Choroid plexus epithelial cell (primary cell): ENCODE measurements at regions not wholly inside any gene's neighbourhood (a gene's known extent, or its start where the extent isn't known, plus 50 kb on each side); places are given as distances from the start of the nearest gene placed in this dataset.
A peak's percentile ranks its signal among the peaks of the same experiment; 100 is the strongest.

Experiments used
- DNase-seq: peaks from one replicate; pipeline ENCODE4 v3.0.0-alpha.2; 2010; ENCODE audit warnings: low read depth
- H3K4me3 ChIP-seq: 2 replicates; pipeline ENCODE4 v1.5.1; 2011; ENCODE audit warnings: low read depth, mild to moderate bottlenecking, control low read depth, low read length, moderate library complexity
- TF ChIP-seq, protein P1 (sequence below): conservative IDR thresholded peaks from 2 replicates; pipeline ENCODE4 v1.5.1; 2011; ENCODE audit warnings: low read depth, mild to moderate bottlenecking, control low read depth, inconsistent platforms, low read length, moderate library complexity

DNA sequence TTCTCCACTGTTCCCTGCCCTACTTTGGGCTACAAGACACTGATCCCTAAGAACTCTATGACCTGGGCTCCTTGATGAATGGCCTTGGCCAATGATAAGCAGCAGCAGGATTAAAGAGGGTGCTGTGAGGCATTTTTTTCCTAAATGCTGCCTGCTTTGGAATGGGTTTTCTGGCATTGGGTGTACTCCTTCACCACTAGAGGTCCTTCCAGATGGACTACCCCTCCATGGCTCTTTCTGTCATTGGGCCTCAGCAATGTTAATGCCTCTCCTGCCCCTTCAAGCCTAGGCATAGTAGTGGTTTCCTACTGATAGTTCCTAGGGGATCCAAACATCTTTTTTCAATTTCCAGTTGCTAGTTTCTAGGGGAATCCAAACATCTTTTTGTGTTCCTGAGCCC, 319.3 kb upstream of the RPS23 start:
- TF ChIP-seq, protein P1, sequence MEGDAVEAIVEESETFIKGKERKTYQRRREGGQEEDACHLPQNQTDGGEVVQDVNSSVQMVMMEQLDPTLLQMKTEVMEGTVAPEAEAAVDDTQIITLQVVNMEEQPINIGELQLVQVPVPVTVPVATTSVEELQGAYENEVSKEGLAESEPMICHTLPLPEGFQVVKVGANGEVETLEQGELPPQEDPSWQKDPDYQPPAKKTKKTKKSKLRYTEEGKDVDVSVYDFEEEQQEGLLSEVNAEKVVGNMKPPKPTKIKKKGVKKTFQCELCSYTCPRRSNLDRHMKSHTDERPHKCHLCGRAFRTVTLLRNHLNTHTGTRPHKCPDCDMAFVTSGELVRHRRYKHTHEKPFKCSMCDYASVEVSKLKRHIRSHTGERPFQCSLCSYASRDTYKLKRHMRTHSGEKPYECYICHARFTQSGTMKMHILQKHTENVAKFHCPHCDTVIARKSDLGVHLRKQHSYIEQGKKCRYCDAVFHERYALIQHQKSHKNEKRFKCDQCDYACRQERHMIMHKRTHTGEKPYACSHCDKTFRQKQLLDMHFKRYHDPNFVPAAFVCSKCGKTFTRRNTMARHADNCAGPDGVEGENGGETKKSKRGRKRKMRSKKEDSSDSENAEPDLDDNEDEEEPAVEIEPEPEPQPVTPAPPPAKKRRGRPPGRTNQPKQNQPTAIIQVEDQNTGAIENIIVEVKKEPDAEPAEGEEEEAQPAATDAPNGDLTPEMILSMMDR: peak; percentile 39
- no peak for DNase-seq
- no peak overlapping the region for H3K4me3 ChIP-seq

DNA sequence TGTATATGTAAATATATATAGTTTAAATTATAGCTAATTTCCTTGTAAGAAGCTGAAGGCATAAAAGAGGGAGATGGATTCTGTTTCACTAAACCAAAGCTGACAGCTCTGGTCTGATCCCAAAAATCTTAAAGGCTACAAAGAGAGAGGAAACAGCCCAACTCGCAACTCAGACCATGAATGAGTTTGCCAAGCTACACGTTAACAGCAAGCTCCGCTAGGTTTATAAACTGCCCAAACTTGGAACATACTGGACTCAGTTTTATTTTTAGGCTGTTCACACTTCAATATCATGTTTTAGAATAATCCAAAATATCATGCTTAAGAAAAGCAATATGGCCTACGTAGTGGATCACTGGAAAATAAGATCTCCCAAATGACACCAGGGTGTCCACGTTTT, 318.3 kb upstream of the RPS23 start:
- DNase-seq: no peak
- H3K4me3 ChIP-seq: no peak overlapping the region
- TF ChIP-seq, protein P1: no peak

DNA sequence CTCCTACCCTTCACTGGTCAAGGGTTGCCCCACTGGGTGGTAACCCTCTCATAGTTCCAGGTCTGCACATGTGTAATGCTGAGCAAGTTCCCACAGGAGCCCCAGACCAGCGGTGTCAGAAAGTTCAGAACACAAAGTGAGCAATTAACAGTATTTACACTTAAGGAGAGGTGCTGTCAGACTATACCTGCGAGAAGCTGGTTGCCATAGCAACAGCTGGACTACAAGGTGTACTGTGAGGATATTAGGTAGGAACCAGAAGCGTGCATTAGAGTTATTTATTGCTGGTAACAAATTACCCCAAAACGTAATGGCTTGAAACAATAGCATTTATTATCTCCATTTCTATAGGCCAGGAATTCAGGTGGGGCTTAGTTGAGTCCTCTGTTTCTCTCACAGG, 317.0 kb upstream of the RPS23 start:
- DNase-seq: no peak
- no peak overlapping the region for H3K4me3 ChIP-seq
- TF ChIP-seq, protein P1: no peak

DNA sequence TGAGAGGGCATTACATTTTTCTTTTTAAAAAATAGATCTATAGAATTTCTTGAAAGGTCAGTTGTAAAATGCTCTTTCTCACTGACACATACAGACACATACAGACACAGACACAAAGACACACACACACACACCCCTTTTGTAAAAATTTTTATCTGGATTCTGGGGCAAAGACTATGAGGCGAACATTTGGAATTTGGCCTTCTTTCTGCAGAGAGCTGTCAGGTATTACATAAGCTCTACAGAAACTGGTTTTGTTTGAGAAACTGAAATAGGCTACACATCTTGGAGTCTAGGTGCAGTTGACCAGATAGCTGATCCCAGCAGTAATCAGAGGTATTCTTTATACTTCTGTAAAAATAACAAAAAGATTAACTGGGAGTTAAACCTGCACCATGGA, 315.9 kb upstream of the RPS23 start:
- TF ChIP-seq, protein P1: no peak

DNA sequence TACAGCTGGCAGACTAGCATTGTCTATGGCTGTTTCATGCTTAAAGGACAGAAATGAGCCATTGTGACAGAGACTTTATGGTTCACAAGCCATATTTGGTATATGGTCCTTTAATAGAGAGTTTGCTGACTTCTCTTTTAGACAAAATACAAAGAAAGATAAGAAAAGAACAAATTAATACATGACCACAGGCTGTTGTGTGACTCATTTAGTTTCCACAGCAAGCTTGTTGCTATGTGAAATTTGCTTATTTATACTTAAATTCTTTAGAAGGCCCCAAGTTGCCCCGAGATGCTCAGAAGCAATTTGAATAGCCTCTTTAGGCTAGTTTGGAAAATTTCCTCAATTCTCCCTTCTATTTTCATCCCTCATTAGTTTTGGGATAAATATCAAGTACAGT, 315.3 kb upstream of the RPS23 start:
- DNase-seq: peak; percentile 84
- TF ChIP-seq, protein P1: no peak

More for the DNA sequence above, 315.9 kb upstream of the RPS23 start:
- no peak overlapping the region for H3K4me3 ChIP-seq
- peak; percentile 63 for DNase-seq

DNA sequence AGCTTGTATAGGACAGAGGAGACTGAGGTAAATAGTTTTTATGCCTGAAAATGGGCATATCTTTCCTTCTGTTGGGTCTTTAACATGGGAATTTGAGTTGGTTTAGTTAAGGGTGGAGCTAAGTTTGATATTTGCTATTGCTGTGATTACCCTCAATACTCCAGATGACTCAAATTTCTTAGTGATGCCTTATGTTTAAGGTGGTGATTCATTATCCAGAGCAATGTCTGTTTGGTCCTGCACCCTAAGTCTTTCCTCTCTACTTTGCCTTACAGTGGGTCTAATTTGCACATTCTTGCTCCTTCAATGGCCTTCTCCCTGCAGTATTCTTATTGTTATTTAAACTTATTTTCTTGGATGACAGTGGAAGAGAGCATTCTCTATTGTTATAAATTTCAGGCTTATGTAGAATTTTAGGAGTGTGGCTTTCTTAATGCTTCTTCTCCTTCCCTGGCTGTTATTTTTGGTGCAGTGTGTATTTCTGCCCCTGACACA, 312.9 kb upstream of the RPS23 start:
- no peak overlapping the region for H3K4me3 ChIP-seq
- no peak for DNase-seq
- TF ChIP-seq, protein P1: no peak

More for the DNA sequence above, 315.3 kb upstream of the RPS23 start:
- H3K4me3 ChIP-seq: no peak overlapping the region

DNA sequence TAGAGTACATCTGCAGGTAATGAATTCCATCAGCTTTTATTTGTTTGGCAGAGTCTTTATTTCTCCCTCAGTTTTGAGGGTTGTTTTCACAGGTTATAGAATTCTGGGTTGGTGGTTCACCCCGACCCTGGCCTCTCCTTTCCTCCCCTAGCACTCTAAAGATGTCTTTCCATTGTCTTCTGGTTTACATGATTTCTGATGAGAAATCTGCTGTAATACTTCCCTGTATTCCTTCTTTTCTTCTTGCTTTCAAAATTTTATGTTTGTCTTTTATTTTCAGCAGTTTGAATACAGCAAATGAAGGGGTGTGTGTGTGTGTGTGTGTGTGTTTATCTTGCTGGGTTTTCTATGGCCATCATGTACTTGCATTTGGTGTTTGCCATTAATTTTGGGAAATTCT, 312.0 kb upstream of the RPS23 start:
- no peak overlapping the region for H3K4me3 ChIP-seq
- DNase-seq: no peak
- TF ChIP-seq, protein P1: no peak
